Left ventricle myocardium inferior (tissue), 1 donor: ENCODE measurements at regions not wholly inside any gene's neighbourhood (a gene's known extent, or its start where the extent isn't known, plus 50 kb on each side); places are given as distances from the start of the nearest gene placed in this dataset.

Experiments used
- DNase-seq: peaks from one replicate; pipeline ENCODE4 v3.0.0-alpha.2; 2020
- H3K27ac ChIP-seq: fragments of 200-600 bp; replicated peaks from 2 replicates; pipeline ENCODE4 v1.8.0; 2021
- H3K27me3 ChIP-seq: fragments of 200-600 bp; 2 replicates; pipeline ENCODE4 v1.8.0; 2021; ENCODE audit warnings: low read depth
- H3K36me3 ChIP-seq: fragments of 200-600 bp; 2 replicates; pipeline ENCODE4 v1.8.0; 2021
- H3K4me1 ChIP-seq: fragments of 200-600 bp; 2 replicates; pipeline ENCODE4 v1.8.0; 2021
- H3K4me3 ChIP-seq: fragments of 200-600 bp; 2 replicates; pipeline ENCODE4 v1.8.0; 2021; ENCODE audit warnings: mild to moderate bottlenecking, moderate library complexity
- H3K9me3 ChIP-seq: fragments of 200-600 bp; replicated peaks from 2 replicates; pipeline ENCODE4 v1.8.0; 2021
- intact Hi-C: fragments of 100-400 bp; cut with micrococcal nuclease; formaldehyde crosslinking; loops from one replicate; pipeline ENCODE4 v1.11.0; 2022
- TF ChIP-seq, protein P1 (sequence below): fragments of 200-600 bp; IDR thresholded peaks from 2 replicates; pipeline ENCODE4 v1.8.0; 2021; ENCODE audit warnings: antibody characterized with exemption, mild to moderate bottlenecking, borderline replicate concordance
- donor health status: DM: no; HTN: yes; CAD: no; lungs with severe emphysema.

DNA sequence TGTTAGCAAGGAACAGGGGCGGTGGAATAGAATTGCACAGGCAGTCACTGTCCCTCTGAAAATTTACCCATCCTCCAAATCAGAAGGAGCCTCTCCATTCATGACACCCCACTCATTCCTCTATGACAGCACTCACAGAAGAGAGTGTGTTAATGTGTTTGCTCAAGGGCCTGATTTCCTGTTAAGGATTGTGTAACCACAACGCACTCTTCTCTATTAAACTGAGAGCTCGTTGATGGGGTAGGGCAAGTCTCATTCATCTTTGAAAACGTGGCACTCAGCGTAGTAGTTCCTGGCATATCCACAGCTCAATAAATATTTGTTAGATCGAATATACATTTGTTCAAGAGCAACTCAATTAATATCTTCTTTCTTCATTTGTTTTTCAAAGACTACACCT, 106.4 kb downstream of the VAPA start:
- H3K36me3 ChIP-seq, result no peaks in the 10 kb centered on the region
- peaks cover 17% of the 10 kb centered on the region for H3K4me1 ChIP-seq
- DNase-seq, result no peak
- no peaks in the 10 kb centered on the region for H3K9me3 ChIP-seq
- H3K4me3 ChIP-seq, result no peak overlapping the region
- no peak overlapping the region for H3K27ac ChIP-seq
- TF ChIP-seq, protein P1, sequence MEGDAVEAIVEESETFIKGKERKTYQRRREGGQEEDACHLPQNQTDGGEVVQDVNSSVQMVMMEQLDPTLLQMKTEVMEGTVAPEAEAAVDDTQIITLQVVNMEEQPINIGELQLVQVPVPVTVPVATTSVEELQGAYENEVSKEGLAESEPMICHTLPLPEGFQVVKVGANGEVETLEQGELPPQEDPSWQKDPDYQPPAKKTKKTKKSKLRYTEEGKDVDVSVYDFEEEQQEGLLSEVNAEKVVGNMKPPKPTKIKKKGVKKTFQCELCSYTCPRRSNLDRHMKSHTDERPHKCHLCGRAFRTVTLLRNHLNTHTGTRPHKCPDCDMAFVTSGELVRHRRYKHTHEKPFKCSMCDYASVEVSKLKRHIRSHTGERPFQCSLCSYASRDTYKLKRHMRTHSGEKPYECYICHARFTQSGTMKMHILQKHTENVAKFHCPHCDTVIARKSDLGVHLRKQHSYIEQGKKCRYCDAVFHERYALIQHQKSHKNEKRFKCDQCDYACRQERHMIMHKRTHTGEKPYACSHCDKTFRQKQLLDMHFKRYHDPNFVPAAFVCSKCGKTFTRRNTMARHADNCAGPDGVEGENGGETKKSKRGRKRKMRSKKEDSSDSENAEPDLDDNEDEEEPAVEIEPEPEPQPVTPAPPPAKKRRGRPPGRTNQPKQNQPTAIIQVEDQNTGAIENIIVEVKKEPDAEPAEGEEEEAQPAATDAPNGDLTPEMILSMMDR, result no peak
- intact Hi-C loops, result no loop called here
- no peaks in the 10 kb centered on the region for H3K27me3 ChIP-seq

DNA sequence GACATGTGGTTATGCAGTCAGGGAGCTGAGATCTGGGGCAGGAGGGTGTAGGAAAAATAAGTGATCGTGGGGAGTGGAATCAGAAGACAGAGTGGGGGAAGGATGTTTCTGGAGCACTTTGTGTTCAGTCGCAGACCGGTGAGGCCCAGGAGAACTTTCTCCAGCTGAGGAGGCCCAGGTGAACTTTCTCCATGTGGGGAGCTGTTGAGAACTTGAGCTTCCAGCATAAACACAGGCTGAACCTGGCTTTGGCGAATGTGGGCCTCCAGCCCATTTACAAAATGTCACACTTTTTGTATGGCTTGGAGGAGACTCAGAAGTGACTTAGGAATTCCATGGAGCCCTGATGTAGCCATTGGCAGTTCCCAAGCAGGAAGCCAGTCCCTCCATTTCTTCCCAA, 108.5 kb downstream of the VAPA start:
- DNase-seq, result no peak
- TF ChIP-seq, protein P1, result no peak
- Histone ChIP-seq H3K4me3 (no peak overlapping the region), H3K4me1 (no peaks in the 10 kb centered on the region), H3K27ac (no peak overlapping the region), H3K9me3 (no peaks in the 10 kb centered on the region), H3K36me3 (no peaks in the 10 kb centered on the region), H3K27me3 (no peaks in the 10 kb centered on the region)
- intact Hi-C loops, result no loop called here

DNA sequence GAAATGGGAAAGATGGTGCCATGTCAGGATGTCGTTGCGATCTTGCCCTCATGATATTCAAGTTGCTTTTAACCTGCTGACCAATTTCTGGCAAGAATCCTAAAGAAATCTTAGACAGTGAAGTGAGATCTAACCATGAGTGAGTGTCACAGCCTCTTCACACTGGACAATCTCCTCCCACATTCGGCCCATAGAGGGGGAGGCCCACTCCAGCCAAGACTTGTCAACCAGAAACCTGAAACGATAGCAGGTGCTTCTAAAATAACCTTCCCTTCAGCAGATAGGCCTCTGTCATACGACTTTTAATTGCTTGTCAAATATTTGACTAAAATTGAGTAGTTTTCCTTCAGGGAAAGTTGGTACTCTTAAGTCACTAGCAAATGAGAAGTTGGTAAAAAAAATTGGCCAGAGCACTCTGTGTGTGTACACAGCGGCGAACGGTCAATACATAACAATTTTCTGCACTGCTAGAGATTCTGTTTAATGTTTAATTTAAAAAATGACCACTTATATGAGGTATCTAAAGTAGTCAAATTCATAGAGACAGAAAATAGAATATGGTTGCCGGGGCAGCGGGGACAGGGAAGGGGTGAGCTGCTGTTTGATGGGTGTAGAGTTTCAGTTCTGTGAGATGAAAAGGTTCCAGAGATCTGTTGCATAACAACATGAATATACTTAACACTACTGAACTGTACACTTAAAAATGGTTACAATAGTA, 110.2 kb downstream of the VAPA start:
- TF ChIP-seq, protein P1, result no peak
- Histone ChIP-seq H3K27me3 (no peaks in the 10 kb centered on the region), H3K36me3 (no peaks in the 10 kb centered on the region), H3K4me3 (no peak overlapping the region), H3K27ac (no peak overlapping the region), H3K4me1 (no peaks in the 10 kb centered on the region), H3K9me3 (no peaks in the 10 kb centered on the region)
- DNase-seq, result no peak
- intact Hi-C loops, result no loop called here

DNA sequence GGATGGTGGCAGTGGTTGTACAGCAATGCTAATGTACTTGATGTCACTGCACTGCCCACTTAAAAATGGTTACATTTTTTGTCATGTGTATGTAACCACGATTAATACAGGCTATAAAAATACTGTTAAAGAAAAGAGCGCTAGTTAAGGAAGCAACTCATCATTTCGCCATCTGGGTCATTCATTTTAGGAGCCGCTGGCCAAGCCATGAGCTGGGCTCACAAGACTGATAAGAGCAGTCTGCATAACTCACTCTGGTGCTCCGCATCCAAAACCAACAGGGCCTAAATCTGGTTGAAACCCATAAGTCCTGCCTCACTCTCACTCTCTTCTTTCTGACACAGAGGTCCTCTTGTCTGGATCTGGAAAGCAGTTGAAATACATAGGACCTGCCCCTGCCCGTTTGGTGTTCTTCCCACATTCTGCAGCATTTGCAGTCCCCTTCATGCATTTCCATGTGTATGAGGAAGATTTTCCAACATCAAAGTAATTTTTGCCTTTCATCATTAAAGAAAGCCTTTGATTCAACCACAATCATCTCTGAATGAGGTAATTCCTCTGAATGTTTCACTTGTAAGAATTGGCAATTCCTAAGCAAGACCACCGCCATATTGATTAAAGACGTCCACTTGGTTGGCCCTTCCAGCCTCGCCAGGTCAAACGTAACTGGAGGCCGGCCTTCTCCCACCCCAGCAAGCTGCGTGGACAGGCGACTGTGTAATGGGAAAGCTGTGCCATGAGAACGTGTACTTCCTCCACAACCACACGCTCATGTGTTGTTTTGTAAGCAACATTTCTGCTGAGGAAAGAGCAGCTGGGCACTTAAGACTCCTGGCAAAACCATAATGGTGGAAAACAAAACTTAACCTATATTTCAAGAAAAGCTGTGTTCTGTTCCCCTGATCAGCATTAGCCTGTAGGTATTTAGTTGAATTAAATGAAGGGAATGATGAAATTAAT, 112.2 kb downstream of the VAPA start:
- peak overlapping the region; percentile 34 for H3K27ac ChIP-seq
- no peaks in the 10 kb centered on the region for H3K9me3 ChIP-seq
- DNase-seq, result no peak
- no peaks in the 10 kb centered on the region for H3K4me1 ChIP-seq
- no peak overlapping the region for H3K4me3 ChIP-seq
- TF ChIP-seq, protein P1, result no peak
- intact Hi-C loops, result no loop called here
- no peaks in the 10 kb centered on the region for H3K27me3 ChIP-seq
- H3K36me3 ChIP-seq, result no peaks in the 10 kb centered on the region

DNA sequence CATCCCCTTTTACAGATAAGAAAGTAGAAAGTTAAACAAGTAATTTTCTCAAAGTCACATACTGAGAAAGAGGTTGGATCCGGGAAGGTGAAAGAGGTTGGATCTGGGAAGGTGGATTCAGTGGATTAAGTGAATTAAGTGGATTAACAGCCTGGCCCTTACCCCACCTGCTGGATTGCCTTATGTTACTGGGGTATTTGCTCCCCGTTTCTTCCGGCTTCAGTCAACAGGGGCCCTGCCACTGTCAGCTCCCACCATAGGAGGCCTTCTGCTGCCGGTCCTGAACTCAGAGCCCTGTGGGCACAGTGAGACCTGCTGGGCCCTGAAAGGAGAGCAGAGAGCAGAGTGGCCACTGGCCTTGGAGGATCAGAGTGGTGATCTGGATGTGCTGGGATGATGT, 113.2 kb downstream of the VAPA start:
- intact Hi-C loops, result no loop called here

More for the DNA sequence above, 113.2 kb downstream of the VAPA start:
- Histone ChIP-seq H3K9me3 (no peaks in the 10 kb centered on the region), H3K4me1 (peaks cover 1% of the 10 kb centered on the region), H3K4me3 (no peak overlapping the region), H3K36me3 (no peaks in the 10 kb centered on the region), H3K27me3 (no peaks in the 10 kb centered on the region), H3K27ac (no peak overlapping the region)
- TF ChIP-seq, protein P1, result no peak
- DNase-seq, result no peak
